Spleen (tissue), 11 donors: ENCODE measurements at regions not wholly inside any gene's neighbourhood (a gene's known extent, or its start where the extent isn't known, plus 50 kb on each side); places are given as distances from the start of the nearest gene placed in this dataset.

ENCODE experiments used
- DNase-seq: peaks from one replicate; pipeline ENCODE4 v3.0.0-alpha.2; 2020
- H3K27ac ChIP-seq, 8 donors: fragments of 200-600 bp; sonication (generic) in 7 of 8; 1 replicate in 4 of 8; 2 replicates in 4 of 8; pipeline versions ENCODE4 v1.5.0 to v1.8.0; 2016 to 2021; ENCODE audit warnings: inconsistent platforms in 4 of 8, mild to moderate bottlenecking in 4 of 8, moderate library complexity in 1 of 8
- H3K27me3 ChIP-seq, 7 donors: fragments of 200-600 bp; sonication (generic) in 6 of 7; replicated peaks in 1 of 7; 1 replicate in 4 of 7; 2 replicates in 3 of 7; pipeline versions ENCODE4 v1.5.0 to v1.8.0; 2016 to 2021; ENCODE audit warnings: inconsistent platforms in 3 of 7, mild to moderate bottlenecking in 1 of 7
- H3K36me3 ChIP-seq, 6 donors: fragments of 200-600 bp; sonication (generic) in 5 of 6; 1 replicate in 4 of 6; 2 replicates in 2 of 6; pipeline versions ENCODE4 v1.5.0 to v1.8.0; 2016 to 2021; ENCODE audit warnings: inconsistent platforms in 2 of 6
- H3K4me1 ChIP-seq, 6 donors: fragments of 200-600 bp; sonication (generic) in 5 of 6; 1 replicate in 3 of 6; 2 replicates in 3 of 6; pipeline versions ENCODE4 v1.5.0 to v1.8.0; 2016 to 2021; ENCODE audit warnings: inconsistent platforms in 3 of 6
- H3K4me3 ChIP-seq, 8 donors: fragments of 200-600 bp; sonication (generic) in 7 of 8; 1 replicate in 4 of 8; 2 replicates in 4 of 8; pipeline versions ENCODE4 v1.5.0 to v1.8.0; 2016 to 2021; ENCODE audit warnings: inconsistent platforms in 4 of 8, mild to moderate bottlenecking in 4 of 8, moderate library complexity in 2 of 8
- H3K9me3 ChIP-seq, 8 donors: fragments of 200-600 bp; sonication (generic) in 7 of 8; 1 replicate in 4 of 8; 2 replicates in 4 of 8; pipeline versions ENCODE4 v1.5.0 to v1.8.0; 2016 to 2021; ENCODE audit warnings: inconsistent platforms in 4 of 8
- POLR2A ChIP-seq, 3 donors: fragments of 450-650 bp; IDR thresholded peaks; one replicate each; pipeline ENCODE4 v1.5.1; 2017; ENCODE audit warnings: antibody characterized with exemption in 3 of 3, mild to moderate bottlenecking in 1 of 3
- POLR2AphosphoS5 ChIP-seq, 3 donors: sonication (generic); formaldehyde crosslinking; IDR thresholded peaks; one replicate each; pipeline ENCODE4 v1.5.1; 2017; ENCODE audit warnings: antibody characterized with exemption in 3 of 3
- WGBS, 5 donors: extraction: QIAGEN DNeasy Blood & Tissue Kit in 3 of 5; methylation state at CpG; one replicate each; pipeline versions ENCODE4 v1.1.5 to v1.1.7; 2013 to 2018; 5-methylcytosine and 5-hydroxymethylcytosine counted together
- intact Hi-C: fragments of 100-400 bp; cut with DNase I; formaldehyde crosslinking; loops from one replicate; pipeline ENCODE4 v1.15.0; 2023; ENCODE audit warnings: low total_unique reads
- TF ChIP-seq, protein P1 (sequence below), 11 experiments: fragments of 200-600 bp in 7 of 11; fragments of 450-650 bp in 4 of 11; sonication (generic) in 4 of 11; IDR thresholded peaks in 8 of 11; conservative IDR thresholded peaks in 3 of 11; 1 replicate in 7 of 11; 2 replicates in 4 of 11; pipeline versions ENCODE4 v1.4.0 to v1.8.0; 2016 to 2021; ENCODE audit warnings: antibody characterized with exemption in 11 of 11, inconsistent platforms in 4 of 11, mild to moderate bottlenecking in 1 of 11
- donor health status: healthy with polysubstance abuse.
- donor health status: DM: no; HTN: no; CAD: no; lungs with moderate emphysema.
- donor health status: DM: no; HTN: no; CAD: no.
- donor health status: Bipolar disorder and iron deficiency.
- donor health status: healthy.
- donor health status: DM: no; HTN: no; CAD: no.
- donor health status: DM: yes; HTN: yes; CAD: no.

DNA sequence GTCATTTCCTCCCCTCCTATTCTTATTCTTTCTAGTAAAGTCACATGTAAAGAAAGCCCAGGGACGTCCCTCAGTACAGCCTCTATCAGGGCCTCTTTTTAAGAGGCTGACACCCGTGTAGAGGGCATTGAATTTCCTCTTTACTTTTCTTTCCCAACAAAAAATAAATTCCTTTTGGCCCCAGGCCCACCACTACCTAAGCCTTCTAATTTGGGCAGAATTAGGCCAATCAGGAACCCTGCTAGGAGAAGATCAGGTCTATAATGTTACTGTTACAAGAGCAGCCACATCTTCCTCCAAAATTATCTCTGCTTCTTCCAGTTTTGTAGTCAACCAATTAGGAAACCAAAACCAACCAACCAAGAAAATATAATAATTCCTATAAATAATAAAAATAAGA is 189.6 kb upstream of the NREP start:
- no peak for TF ChIP-seq POLR2AphosphoS5 (IDR thresholded peaks at IDR 0.05)
- TF ChIP-seq, protein P1, sequence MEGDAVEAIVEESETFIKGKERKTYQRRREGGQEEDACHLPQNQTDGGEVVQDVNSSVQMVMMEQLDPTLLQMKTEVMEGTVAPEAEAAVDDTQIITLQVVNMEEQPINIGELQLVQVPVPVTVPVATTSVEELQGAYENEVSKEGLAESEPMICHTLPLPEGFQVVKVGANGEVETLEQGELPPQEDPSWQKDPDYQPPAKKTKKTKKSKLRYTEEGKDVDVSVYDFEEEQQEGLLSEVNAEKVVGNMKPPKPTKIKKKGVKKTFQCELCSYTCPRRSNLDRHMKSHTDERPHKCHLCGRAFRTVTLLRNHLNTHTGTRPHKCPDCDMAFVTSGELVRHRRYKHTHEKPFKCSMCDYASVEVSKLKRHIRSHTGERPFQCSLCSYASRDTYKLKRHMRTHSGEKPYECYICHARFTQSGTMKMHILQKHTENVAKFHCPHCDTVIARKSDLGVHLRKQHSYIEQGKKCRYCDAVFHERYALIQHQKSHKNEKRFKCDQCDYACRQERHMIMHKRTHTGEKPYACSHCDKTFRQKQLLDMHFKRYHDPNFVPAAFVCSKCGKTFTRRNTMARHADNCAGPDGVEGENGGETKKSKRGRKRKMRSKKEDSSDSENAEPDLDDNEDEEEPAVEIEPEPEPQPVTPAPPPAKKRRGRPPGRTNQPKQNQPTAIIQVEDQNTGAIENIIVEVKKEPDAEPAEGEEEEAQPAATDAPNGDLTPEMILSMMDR (IDR thresholded peaks at IDR 0.05 in 8 of 11, conservative IDR thresholded peaks at IDR 0.05 in 3 of 11), result no peak
- TF ChIP-seq POLR2A (IDR thresholded peaks at IDR 0.05), result no peak
- Histone ChIP-seq H3K27me3 (no peaks in the 10 kb centered on the region), H3K4me3 (no peak overlapping the region), H3K9me3 (no peaks in the 10 kb centered on the region), H3K36me3 (no peaks in the 10 kb centered on the region), H3K27ac (no peak overlapping the region), H3K4me1 (no peaks in the 10 kb centered on the region)
- no peak for DNase-seq
- 48 to 75% (median 59%) methylated on average over 2 of the region's 2 CpGs for WGBS, 5 donors
- intact Hi-C loops, result no loop called here

DNA sequence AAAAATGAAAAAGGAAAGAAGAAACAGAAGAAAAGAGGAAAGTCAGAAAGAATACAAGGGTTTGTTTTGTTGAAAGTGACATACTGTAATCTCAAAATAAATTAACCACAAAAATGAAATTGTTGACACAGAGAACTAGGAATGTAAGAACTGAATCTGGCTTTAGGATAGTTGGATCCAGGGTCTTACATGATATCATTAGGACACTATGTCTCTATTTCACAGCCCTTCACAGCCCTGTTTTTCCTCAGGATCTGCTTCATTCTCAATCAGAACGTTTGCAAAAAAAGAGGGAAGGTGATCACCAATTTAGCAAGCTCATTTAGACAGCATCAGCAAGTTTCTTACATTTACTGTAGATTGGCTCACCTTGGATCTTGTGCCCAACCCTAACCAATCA is 188.5 kb upstream of the NREP start:
- TF ChIP-seq POLR2AphosphoS5 (IDR thresholded peaks at IDR 0.05), result no peak
- TF ChIP-seq, protein P1 (IDR thresholded peaks at IDR 0.05 in 8 of 11, conservative IDR thresholded peaks at IDR 0.05 in 3 of 11), result no peak
- no peak for TF ChIP-seq POLR2A (IDR thresholded peaks at IDR 0.05)
- Histone ChIP-seq H3K4me1 (no peaks in the 10 kb centered on the region), H3K27me3 (no peaks in the 10 kb centered on the region), H3K27ac (no peak overlapping the region), H3K4me3 (no peak overlapping the region), H3K36me3 (no peaks in the 10 kb centered on the region), H3K9me3 (no peaks in the 10 kb centered on the region)
- intact Hi-C loops, result no loop called here
- no peak for DNase-seq
- 39 to 70% (median 48%) methylated on average over 1 of the region's 1 CpG for WGBS, 5 donors

DNA sequence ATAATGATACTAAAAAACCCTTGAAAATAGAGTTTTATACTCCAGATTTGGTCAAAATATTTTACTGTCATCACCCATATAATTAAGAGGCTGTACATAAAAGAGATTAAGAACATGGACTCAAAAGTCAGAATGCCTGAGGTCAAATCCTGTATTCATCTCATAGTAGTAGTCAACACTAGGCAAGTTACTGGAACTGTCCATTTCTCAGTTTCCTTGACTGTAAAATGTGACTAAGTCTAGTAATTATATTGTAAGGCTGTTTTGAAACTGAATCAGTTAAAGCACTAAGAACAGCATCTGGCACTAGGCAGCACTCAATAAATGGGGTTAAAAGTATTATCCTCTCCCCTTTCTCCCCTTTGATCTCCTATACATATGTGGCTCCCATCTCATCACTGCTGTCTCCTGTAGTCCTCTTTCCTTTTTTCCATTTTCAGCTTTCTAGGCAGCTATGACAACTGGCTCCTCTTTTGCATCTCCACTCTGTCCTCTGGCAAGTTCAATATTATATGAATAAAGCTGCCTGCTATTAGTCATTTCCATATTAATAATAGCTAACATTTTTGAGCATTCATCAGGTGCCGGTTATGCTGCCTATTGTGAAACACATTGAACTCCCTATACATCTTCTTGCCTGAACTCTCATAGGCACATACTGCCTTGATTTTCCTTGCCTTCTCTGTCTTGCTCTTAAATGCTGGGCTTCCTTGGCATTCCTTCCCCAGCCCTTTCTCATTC is 185.8 kb upstream of the NREP start:
- DNase-seq, result no peak
- no peaks in the 10 kb centered on the region for H3K9me3 ChIP-seq
- no peaks in the 10 kb centered on the region for H3K36me3 ChIP-seq
- intact Hi-C loops, result no loop called here
- H3K27ac ChIP-seq, result no peak overlapping the region
- TF ChIP-seq POLR2A (IDR thresholded peaks at IDR 0.05) (no peak), POLR2AphosphoS5 (IDR thresholded peaks at IDR 0.05) (no peak)
- TF ChIP-seq, protein P1 (IDR thresholded peaks at IDR 0.05 in 8 of 11, conservative IDR thresholded peaks at IDR 0.05 in 3 of 11), result no peak
- no peaks in the 10 kb centered on the region for H3K4me1 ChIP-seq
- no peak overlapping the region for H3K4me3 ChIP-seq
- no peaks in the 10 kb centered on the region for H3K27me3 ChIP-seq
- 80 to 91% (median 88%) methylated on average over 1 of the region's 1 CpG for WGBS, 5 donors

DNA sequence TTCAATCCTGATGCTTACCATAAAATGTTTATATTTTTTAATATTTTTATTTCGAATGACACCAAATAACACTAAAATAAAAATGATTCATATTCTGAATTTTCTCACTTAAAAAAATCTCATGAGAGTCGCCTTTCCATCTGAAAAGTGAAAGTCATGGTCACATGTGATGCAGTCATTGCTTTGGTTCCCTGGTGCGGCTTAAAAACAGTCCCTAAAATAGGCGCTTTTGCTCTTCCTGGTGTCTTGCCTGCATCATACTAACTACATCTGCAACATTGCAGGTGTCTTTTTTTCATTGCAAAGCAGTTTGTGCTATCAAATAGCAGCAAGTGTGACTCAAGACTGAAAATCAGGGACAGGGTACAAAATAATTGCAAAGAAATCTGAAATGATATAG is 185.2 kb upstream of the NREP start:
- DNase-seq, result no peak
- no peaks in the 10 kb centered on the region for H3K9me3 ChIP-seq
- WGBS, 5 donors, result 76 to 80% (median 77%) methylated on average over 4 of the region's 4 CpGs
- H3K27me3 ChIP-seq, result no peaks in the 10 kb centered on the region
- no peaks in the 10 kb centered on the region for H3K36me3 ChIP-seq
- H3K4me1 ChIP-seq, result no peaks in the 10 kb centered on the region
- H3K27ac ChIP-seq, result no peak overlapping the region
- no peak for TF ChIP-seq POLR2A (IDR thresholded peaks at IDR 0.05)
- TF ChIP-seq POLR2AphosphoS5 (IDR thresholded peaks at IDR 0.05), result no peak
- TF ChIP-seq, protein P1 (IDR thresholded peaks at IDR 0.05 in 8 of 11, conservative IDR thresholded peaks at IDR 0.05 in 3 of 11), result no peak
- intact Hi-C loops, result no loop called here
- no peak overlapping the region for H3K4me3 ChIP-seq
